GM19328 (cell line): ENCODE measurements at regions not wholly inside any gene's neighbourhood (a gene's known extent, or its start where the extent isn't known, plus 50 kb on each side); places are given as distances from the start of the nearest gene placed in this dataset.
"Not testable (repeated sequence)": the region's sequence is repeated elsewhere in the genome, so short reads cannot be mapped to it uniquely, and the experiment has no call there.

Experiments
- ATAC-seq: cut with Tn5 transposase; IDR thresholded peaks from one replicate; pipeline ENCODE4 v1.9.1; 2021; ENCODE audit warnings: mild to moderate bottlenecking, moderate library complexity; ENCODE audit not compliant: unreplicated experiment

- no peak for ATAC-seq
Observed at GRCh38 chr2:52084759-52085158, 1052.8 kb upstream of the NRXN1 start.

DNA sequence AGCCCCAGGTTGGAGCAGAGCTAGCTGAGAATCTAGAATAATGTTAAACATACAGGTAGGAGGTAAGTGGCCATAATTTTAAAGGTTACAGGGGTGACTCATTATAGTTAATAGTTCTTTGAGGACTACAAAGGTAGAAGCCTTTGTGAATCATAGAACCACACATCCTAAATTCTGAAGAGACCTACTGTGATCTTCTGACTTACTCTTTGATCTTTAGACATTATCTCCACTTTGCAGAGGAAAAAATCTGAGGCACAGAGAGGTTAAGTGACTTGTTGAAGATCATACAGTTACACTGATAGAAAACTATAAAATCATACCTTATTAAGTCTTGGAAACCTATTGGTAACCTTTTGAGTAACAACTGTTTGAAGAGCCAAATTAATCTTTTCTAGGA, 1051.3 kb upstream of the NRXN1 start:
- ATAC-seq = no peak

GRCh38 chr2:52082646-52083045, 1050.7 kb upstream of the NRXN1 start:
- ATAC-seq = no peak

DNA sequence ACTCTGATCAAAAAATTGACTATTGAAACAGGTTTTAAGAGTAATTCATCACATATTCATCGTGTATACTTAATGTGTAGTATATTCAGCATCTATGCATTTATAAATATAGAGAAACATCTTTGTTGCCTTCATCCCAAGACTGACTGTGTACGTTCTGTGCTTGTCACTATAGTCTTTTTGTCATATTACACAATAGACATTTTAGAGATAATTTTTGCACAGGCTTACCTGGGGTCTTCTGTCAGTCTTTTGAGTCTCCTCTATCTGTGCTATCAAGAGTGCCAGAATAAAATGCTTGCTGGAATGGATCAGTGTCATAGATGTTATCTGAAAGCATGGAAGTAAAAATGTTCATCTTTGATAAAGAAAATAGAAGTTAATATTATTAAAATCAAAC, 1047.7 kb upstream of the NRXN1 start:
- no peak for ATAC-seq

GRCh38 chr2:52077159-52077558, 1045.2 kb upstream of the NRXN1 start:
- ATAC-seq = no peak

DNA sequence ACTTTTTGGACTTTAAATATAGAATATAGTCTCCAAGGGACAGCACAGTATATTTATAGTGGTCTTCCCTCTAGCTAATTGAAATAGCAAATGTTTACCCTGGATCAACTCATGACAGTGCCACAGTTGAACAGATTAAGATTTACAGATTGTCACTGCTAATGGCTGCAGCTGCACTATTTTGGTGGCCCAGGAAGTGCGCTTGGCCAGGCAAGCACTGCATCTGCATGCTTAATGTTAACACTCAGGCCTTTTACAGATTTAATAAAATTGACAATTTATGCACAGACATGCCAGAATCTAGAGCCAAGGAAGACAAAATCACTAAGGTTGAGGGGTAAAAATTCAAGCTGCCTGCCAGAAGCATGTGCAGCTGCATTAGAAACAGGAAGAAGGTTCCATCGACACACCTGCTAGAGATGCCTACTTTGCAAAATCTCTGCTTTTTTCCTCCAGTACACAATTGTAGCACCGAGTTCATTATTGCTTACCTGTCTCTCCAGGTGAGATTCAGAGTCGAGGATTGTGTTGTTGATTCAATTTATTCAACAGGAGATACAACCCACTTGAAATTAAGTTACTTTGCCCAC, 1042.3 kb upstream of the NRXN1 start:
- no peak for ATAC-seq

DNA sequence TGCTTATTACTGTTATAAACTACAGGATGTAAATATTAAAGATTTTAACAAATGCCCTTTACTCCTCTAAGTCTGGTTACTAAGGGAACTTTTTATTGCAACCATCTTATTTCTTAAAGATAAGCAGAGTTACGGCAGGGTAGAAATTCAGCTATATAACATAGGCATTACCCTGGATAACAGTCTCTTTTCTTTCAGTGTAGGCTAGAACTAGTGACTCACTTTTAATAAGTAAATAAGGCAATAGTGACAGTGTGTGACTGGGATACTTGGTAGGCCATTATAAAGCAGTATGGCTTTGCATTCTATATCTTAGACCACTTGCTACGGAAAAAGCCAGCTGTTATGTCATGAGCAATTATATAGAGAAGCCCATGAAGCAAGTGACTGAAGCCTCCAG, 1041.0 kb upstream of the NRXN1 start:
- no peak for ATAC-seq

GRCh38 chr2:52070665-52071064, 1038.7 kb upstream of the NRXN1 start:
- no peak for ATAC-seq

DNA sequence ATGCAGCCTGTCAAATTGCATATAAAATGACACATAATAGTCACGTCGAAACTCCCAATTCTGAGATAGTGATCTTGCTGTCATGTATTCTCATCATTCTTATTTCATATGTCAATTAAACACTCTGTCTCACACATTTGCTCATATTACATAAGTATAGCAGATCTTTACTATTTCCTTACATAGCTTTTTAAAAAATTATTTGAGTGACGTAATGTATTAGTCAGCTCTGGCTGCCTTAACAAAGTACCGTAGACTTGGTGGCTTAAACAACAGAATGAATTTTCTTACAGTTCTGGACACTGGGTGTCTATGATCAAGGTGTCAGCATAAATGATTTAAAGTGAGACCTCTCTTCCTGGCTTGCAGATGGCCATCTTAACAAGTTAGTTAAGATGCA, 1032.3 kb upstream of the NRXN1 start:
- no peak for ATAC-seq

DNA sequence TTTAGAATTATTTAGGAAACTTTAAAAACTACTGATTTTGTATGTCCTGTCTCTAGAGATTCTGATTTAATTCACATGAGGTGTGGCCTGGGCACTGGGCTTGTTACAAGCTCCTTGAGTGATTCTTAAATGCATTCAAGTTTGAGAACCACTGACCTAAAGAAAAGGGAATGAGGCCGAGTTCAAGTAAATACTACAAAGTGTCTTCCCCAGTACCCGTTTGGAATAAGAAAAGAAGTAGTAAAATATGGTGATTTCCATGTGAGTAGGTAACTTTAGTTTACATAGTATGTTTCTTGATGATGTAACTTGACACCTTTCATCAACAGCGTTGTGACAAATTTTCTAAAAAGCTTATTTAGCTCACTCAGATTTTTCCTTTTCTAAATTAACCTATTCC, 1022.9 kb upstream of the NRXN1 start:
- no peak for ATAC-seq

GRCh38 chr2:52036853-52037252, 1004.9 kb upstream of the NRXN1 start:
- no peak for ATAC-seq

DNA sequence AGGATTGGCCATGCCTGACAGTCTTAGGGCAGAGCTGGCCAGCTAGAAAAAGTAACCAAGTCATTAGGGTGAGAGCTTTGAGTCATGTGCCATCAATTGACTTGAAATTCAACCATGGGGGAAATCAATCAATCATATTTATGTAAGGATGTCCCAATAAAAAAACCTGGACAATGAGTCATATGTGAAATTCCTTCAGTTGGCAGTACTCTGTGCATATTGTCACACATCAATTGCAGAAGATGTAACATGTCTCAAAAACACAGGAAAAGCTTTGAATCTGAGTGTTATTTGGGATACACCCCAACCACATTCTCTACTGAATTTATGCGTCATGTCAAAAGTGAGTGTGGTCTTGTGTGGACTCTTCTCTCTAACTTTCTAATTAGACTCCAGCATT, 1004.1 kb upstream of the NRXN1 start:
- no peak for ATAC-seq

DNA sequence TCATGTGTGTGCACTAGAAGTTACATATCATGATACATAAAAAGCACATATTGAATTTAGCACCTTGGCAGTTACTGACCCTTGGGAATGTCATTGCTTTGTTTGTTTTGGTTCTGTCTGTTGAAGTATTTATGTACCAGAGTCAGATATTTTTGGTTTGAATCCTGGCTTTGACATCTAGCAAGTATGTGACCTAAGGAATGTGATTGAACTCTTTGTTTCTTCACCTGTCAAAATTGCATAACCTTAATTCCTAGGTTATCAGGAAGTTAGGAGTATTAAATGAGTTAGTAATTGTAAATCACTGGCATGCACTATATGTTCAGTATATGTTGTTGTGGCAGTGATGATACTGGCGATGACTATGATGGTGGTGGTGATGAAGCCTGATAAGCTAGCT, 1003.5 kb upstream of the NRXN1 start:
- no peak for ATAC-seq

GRCh38 chr2:52034706-52035105, 1002.8 kb upstream of the NRXN1 start:
- ATAC-seq = no peak

- no peak for ATAC-seq
Observed at GRCh38 chr2:52022006-52022405, 990.1 kb upstream of the NRXN1 start.

- no peak for ATAC-seq
Observed at GRCh38 chr2:52017646-52018235, 985.8 kb upstream of the NRXN1 start.

DNA sequence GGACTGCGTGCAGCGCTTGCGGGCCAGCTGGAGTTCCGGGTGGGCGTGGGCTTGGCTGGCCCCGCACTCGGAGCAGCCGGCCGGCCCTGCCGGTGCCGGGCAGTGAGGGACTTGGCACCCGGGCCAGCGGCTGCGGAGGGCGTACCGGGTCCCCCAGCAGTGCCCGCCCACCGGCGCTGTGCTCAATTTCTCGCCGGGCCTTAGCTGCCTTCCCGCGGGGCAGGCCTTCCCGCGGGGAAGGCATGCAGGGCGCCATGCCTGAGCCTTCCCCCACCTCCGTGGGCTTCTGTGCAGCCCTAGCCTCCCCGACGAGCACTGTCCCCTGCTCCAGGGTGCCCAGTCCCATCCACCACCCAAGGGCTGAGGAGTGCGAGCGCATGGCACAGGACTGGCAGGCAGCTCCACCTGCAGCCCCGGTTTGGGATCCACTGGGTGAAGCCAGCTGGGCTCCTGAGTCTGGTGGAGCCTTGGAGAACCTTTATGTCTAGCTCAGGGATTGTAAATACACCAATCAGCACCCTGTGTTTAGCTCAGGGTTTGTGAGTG, 975.0 kb upstream of the NRXN1 start:
- not testable (repeated sequence) for ATAC-seq

GRCh38 chr2:52000151-52000855, 968.4 kb upstream of the NRXN1 start:
- ATAC-seq = no peak

DNA sequence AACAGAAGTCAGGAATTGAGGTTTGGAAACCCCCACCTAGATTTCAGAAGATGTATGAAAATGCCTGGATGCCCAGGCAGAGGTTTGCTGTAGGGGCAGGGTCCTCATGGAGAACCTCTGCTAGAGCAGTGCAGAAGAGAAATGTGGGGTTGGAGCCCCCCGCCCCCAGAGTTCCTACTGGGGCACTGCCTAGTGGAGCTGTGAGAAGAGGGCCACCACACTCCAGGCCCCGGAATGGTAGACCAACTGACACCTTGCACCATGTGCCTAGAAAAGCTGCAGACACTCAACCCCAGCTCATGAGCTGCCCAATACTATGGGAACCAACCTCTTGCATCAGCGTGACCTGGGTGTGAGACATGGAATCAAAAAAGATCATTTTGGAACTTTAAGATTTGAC, 967.0 kb upstream of the NRXN1 start:
- ATAC-seq = no peak

DNA sequence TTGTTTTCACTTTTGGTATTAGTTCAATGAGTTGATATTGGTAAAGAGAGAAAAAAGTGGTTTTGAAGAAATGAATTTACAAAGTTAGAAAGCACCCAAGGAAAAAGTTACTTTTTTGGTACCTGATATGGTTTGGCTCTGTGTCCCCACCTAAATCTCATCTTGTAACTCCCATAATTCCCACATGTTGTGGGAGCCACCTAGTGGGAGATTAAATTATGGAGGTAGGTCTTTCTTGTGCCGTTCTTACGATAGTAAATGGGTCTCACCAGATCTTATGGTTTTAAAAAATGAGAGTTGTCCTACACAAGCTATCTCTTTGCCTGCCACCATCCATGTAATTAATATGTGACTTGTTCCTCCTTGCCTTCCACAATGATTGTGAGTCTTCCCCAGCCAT, 965.6 kb upstream of the NRXN1 start:
- ATAC-seq = no peak

DNA sequence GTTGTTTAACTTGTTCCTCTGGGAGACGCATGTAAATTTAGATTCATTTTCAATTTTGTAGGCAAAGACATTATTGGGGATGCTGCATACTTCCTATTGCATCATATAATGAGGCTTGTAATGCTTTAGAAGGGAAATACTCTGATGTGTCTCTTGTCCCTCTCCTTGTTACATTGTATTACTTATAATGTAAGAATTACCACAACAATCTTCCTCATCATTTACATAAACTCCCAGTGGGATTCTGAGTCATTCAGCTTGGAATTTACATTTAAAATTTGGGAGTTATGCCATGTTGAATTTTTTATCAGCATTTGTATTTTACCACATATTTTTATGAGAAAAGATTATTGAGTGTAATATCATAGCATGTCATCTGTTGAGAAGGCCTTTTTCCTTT, 963.4 kb upstream of the NRXN1 start:
- no peak for ATAC-seq

GRCh38 chr2:51994123-51994763, 962.3 kb upstream of the NRXN1 start:
- ATAC-seq = no peak
